8988T (cell line): ENCODE measurements at regions not wholly inside any gene's neighbourhood (a gene's known extent, or its start where the extent isn't known, plus 50 kb on each side); places are given as distances from the start of the nearest gene placed in this dataset.

Source experiments
- DNase-seq: peaks from one replicate; pipeline ENCODE4 v3.0.0; 2011

DNA sequence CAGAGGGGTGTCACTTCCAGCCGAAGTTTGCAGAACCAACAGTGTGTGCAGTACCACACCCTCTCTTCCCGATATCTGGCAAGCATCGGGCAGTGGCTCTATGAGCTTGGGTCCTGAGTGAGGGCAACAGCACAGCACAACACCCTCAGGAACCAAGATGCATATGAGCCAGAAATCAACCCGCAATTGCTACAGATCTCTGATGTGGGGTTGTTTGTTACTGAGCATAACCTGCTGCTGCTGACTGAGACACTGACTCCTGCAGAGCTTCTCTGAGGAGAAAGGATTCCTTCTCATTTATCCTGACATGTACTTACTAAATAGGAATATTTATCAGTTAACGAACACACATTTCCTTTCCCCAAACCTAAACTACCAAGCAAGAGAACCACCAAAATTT is 218.3 kb downstream of the RBFOX3 start:
- no peak for DNase-seq

- peak; percentile 75 for DNase-seq
These were observed 219.2 kb downstream of the RBFOX3 start for GRCh38 chr17:79391376-79392233.

- DNase-seq, result no peak
These were observed 221.0 kb downstream of the RBFOX3 start for GRCh38 chr17:79389896-79390295.

- peak; percentile 93 for DNase-seq
These were observed 222.1 kb downstream of the RBFOX3 start for GRCh38 chr17:79388556-79389295.

GRCh38 chr17:79387783-79388182 is 223.1 kb downstream of the RBFOX3 start:
- DNase-seq, result no peak

DNA sequence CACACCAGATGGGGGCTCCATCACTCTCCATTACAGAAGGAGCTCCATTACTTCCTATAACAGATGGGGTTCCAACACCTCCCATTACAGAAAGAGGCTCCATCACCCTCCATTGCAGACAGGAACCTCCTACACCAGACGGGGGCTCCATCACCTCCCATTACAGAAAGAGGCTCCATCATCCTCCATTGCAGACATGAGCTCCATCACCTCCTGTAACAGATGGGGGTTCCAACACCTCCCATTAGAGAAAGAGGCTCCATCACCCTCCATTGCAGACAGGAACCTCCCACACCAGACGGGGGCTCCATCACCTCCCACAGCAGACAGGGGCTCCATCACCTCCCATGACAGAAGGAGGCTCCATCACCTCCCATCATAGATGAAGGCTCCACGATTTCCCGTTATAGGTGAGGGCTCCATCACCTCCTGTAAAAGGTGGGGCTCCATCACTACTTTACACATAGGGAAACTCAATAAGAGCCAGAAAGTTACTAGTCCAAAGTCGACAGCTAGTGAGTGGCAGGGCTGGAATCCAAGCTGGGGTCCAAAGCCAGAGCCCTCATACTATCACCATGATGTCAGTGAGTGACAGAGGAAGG is 224.8 kb downstream of the RBFOX3 start:
- no peak for DNase-seq

GRCh38 chr17:79382313-79382712 is 228.5 kb downstream of the RBFOX3 start:
- no peak for DNase-seq

GRCh38 chr17:79379700-79380445 is 231.0 kb downstream of the RBFOX3 start:
- no peak for DNase-seq

- DNase-seq, result no peak
These were observed 233.5 kb downstream of the RBFOX3 start for GRCh38 chr17:79377230-79377786.

DNA sequence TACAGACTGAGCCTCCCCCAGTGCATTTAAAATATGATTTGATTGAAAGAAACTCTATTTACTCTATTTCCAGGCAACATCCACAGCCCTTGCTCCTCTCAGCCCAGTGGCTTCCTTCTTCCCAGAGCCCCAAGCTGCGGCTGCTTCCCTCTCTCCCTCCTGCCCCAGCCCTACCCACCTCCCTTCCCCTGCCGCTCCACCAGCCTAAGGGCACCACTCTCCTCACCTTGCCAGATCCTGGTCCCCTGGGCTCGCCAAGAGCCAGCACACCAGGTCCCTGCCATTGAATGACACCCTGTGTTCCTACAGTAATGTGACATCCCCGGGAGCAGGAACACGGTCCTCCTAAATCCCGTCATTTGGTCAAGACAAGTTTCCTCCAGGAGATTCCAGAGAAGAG is 236.0 kb downstream of the RBFOX3 start:
- no peak for DNase-seq

DNA sequence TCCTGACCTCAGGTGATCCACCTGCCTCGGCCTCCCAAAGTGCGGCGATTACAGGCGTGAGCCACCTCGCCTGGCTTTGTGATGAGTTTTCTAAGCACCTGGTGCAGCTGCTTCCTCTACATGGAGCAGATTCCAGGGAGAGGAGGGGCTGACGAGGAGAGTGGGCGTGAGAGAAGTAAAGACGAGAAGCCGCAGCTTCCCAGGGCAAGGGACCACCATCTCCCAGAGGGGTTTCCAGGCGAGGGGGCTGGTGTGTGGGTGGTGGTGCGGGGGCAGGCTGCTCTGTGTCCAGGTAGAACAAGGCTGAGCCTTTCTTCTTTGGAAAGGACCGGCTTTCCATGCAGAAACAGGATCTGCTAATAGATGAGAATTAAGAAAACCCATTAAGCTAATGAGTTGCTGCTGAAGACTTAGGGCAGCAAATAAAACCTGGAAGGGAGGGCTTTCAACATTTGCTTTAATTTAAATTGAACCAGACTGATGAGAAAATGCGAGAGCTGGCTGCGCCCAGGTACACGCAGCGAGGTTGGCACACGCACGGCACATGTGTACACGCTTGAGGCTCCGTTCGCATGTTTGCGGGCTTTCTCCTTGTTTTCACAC is 236.7 kb downstream of the RBFOX3 start:
- DNase-seq, result no peak

- no peak for DNase-seq
These were observed 238.2 kb downstream of the RBFOX3 start for GRCh38 chr17:79372470-79373238.

DNA sequence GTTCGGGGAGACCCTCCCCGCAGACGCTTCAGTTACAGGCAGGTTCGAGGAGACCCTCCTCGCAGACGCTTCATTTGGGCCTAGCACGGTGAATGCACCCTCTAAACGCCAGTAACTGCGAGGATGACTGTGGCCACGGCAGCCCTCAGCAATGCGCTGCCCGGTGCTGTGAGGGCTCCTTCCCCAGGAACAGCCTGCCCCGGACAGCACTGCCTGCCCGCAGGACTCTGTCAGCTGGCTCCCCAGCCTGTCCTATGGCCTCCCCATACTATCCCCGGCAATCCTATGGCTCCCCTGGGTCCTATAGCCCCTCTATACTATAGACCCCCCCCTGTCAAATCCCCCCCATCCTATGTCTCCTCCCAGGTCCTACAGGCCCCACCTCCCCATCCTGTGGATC is 238.9 kb downstream of the RBFOX3 start:
- DNase-seq, result no peak

DNA sequence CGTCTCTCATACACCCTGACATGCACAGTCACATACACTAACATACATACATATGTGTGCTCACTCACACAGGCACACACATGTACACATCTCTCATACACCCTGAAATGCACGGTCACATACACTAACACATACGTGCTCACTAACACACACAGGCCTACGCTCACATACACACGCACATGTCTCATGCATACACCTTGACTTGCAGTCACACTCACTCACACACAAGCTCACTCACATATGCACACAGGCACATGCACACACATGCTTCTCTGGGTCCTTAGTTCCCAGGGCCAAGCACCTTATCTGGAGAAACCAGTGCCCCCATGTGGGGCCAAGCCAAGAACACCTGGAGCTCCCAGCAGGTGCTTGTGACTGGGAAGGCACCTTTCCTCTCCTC is 240.3 kb downstream of the RBFOX3 start:
- no peak for DNase-seq

DNA sequence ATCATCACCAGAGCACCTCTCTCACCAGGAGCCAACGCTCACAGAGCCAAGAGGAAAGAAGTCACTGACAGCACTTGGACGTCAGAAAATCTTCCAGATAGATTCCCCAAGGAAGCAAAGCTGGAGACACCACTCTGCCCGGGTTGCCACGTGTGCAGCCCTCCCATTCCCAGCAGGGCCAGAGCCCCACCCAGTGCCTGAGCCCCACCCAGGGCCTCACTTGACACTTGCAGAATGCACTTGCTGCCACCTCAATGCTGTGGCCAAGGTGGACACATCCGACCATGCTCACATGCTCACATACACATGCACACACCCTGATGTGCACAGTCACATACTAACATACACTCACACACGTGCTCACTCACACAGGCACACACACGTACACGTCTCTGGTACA is 240.7 kb downstream of the RBFOX3 start:
- DNase-seq, result no peak

GRCh38 chr17:79369532-79369931 is 241.3 kb downstream of the RBFOX3 start:
- DNase-seq, result no peak

DNA sequence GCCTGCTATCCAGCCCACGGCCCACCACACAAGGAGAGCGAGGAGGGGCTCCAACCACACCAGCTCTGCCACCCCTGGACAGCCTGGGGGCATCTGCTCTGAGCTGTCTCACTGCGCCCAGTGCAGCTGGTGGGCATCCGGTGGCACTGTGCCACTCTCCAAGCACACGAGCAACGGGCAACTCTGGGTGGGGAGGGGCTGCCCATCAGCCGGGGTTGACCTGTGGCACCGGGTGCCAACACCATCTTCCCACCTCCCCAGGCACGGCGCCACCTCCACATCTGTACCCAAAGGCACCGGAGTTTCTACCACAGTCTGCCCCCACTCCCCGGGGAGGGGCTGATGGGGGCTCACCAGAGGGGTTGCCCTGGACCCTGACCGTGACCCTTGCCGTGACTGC is 241.8 kb downstream of the RBFOX3 start:
- no peak for DNase-seq

DNA sequence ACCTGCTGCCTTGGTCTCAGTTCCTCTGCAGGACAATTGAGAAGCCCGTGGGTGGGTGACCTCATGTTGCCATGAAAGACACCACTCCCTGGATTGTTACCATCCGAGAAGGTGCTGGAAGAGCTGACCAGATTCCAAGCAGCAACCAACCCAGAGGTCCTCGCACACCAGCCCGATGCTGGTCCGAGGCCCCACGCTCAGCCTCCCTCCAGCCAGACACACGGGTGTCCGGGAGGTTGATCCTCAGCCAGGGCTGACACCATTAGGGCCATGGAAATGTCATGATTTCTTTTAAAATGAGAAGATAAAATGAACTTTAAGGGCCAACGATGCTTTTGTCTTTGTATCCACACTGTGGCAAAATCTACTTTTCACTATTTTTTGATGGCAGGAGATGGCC is 242.3 kb downstream of the RBFOX3 start:
- DNase-seq, result no peak

GRCh38 chr17:79366988-79367571 is 243.8 kb downstream of the RBFOX3 start:
- no peak for DNase-seq

- no peak for DNase-seq
These were observed 244.7 kb downstream of the RBFOX3 start for GRCh38 chr17:79365836-79366770.
